Thyroid gland (tissue), 4 donors: ENCODE measurements at regions not wholly inside any gene's neighbourhood (a gene's known extent, or its start where the extent isn't known, plus 50 kb on each side); places are given as distances from the start of the nearest gene placed in this dataset.

ENCODE experiments used
- DNase-seq, 2 donors: peaks; one replicate each; pipeline ENCODE4 v3.0.0-alpha.2; 2019
- H3K27ac ChIP-seq, 3 donors: fragments of 200-600 bp; sonication (generic); 1 replicate in 2 of 3; 2 replicates in 1 of 3; pipeline ENCODE4 v1.5.1; 2016 to 2019; ENCODE audit warnings: mild to moderate bottlenecking in 1 of 3, moderate library complexity in 1 of 3
- H3K27me3 ChIP-seq: fragments of 200-600 bp; sonication (generic); one replicate; pipeline ENCODE4 v1.5.1; 2019
- H3K36me3 ChIP-seq, 2 donors: fragments of 200-600 bp; sonication (generic); one replicate each; pipeline ENCODE4 v1.5.1; 2016 to 2019
- H3K4me1 ChIP-seq, 2 donors: fragments of 200-600 bp; sonication (generic); one replicate each; pipeline ENCODE4 v1.5.1; 2017 to 2019
- H3K4me3 ChIP-seq, 3 donors: fragments of 200-600 bp; sonication (generic); replicated peaks in 1 of 3; 1 replicate in 2 of 3; 2 replicates in 1 of 3; pipeline ENCODE4 v1.5.1; 2016; ENCODE audit warnings: mild to moderate bottlenecking in 1 of 3
- H3K9me3 ChIP-seq: fragments of 200-600 bp; sonication (generic); one replicate; pipeline ENCODE4 v1.5.1; 2017
- POLR2A ChIP-seq, 2 donors: fragments of 450-650 bp; IDR thresholded peaks; one replicate each; pipeline ENCODE4 v1.6.1; 2017; ENCODE audit warnings: antibody characterized with exemption in 2 of 2, mild to moderate bottlenecking in 2 of 2, moderate library complexity in 1 of 2
- WGBS, 2 donors: methylation state at CpG; one replicate each; pipeline ENCODE4 v1.1.5; 2017; 5-methylcytosine and 5-hydroxymethylcytosine counted together
- intact Hi-C: fragments of 100-400 bp; cut with DNase I; formaldehyde crosslinking; loops from one replicate; pipeline ENCODE4 v1.15.1; 2023
- TF ChIP-seq, protein P1 (sequence below), 6 experiments: fragments of 200-600 bp in 3 of 6; fragments of 450-650 bp in 3 of 6; sonication (generic) in 3 of 6; IDR thresholded peaks; one replicate each; pipeline ENCODE4 v1.5.1; 2016 to 2019; ENCODE audit warnings: antibody characterized with exemption in 6 of 6, mild to moderate bottlenecking in 2 of 6, inconsistent platforms in 1 of 6, moderate library complexity in 1 of 6

DNA sequence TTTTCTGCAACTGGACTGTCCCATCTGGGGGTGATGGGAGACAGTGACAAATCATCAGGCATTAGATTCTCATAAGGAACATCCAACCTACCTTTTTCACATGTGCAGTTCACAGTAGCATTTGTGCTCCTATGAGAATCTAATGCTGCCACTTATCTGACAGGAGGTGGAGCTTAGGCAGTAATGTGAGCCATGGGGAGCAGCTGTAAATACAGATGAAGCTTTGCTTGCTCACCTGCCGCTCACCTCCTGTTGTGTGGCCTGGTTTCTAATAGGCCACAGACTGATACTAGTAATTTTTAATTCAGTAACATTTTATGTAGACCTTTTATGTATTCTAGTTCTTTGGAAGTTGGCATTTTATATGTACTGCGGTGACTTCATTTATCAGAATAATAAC, 180.1 kb upstream of the SPOPL start:
- Histone ChIP-seq H3K27me3 (no peaks in the 10 kb centered on the region), H3K4me1 (no peaks in the 10 kb centered on the region), H3K27ac (no peak overlapping the region), H3K9me3 (no peaks in the 10 kb centered on the region), H3K36me3 (no peaks in the 10 kb centered on the region), H3K4me3 (no peak overlapping the region)
- intact Hi-C loops: no loop called here
- TF ChIP-seq, protein P1, sequence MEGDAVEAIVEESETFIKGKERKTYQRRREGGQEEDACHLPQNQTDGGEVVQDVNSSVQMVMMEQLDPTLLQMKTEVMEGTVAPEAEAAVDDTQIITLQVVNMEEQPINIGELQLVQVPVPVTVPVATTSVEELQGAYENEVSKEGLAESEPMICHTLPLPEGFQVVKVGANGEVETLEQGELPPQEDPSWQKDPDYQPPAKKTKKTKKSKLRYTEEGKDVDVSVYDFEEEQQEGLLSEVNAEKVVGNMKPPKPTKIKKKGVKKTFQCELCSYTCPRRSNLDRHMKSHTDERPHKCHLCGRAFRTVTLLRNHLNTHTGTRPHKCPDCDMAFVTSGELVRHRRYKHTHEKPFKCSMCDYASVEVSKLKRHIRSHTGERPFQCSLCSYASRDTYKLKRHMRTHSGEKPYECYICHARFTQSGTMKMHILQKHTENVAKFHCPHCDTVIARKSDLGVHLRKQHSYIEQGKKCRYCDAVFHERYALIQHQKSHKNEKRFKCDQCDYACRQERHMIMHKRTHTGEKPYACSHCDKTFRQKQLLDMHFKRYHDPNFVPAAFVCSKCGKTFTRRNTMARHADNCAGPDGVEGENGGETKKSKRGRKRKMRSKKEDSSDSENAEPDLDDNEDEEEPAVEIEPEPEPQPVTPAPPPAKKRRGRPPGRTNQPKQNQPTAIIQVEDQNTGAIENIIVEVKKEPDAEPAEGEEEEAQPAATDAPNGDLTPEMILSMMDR (IDR thresholded peaks at IDR 0.05): no peak
- no peak for TF ChIP-seq POLR2A (IDR thresholded peaks at IDR 0.05)
- DNase-seq: no peak
- 86 to 92% methylated on average over 2 of the region's 2 CpGs for WGBS, 2 donors

DNA sequence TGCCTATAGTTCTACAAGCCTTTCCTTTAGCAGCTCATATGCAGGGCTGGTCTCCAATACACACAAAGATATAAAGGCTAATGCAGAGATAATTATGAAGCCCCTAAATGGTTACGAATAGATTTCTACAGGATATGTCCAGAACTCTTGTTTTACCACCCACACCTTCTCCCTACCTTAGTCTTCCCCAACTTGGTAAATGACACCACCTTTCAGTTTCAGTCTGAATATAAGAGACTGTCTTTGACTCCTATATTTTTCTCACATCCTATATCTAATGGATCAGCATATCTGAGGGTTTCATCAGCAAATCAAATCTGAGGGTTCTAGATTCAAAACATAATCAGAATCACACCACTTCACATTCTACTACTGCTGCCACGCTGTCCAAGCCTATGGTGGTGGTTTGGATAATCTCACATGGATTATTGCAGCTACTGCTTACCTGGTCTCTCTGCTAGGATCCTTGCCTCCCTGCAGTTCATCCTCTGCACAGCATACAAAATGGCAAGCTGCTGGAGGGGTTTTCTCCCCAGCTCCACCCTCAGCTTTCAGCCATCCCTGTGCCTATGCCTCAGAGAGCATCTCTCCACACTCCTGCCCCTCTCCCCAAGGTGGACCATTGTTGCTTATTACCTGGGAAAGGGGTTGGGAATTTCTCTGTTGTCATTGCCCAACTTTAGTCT, 178.0 kb upstream of the SPOPL start:
- Histone ChIP-seq H3K9me3 (no peaks in the 10 kb centered on the region), H3K27ac (no peak overlapping the region), H3K36me3 (no peaks in the 10 kb centered on the region), H3K27me3 (no peaks in the 10 kb centered on the region), H3K4me3 (no peak overlapping the region), H3K4me1 (no peaks in the 10 kb centered on the region)
- intact Hi-C loops: no loop called here
- TF ChIP-seq POLR2A (IDR thresholded peaks at IDR 0.05): no peak
- TF ChIP-seq, protein P1 (IDR thresholded peaks at IDR 0.05): no peak
- 95 to 98% methylated on average over 2 of the region's 2 CpGs for WGBS, 2 donors
- DNase-seq: no peak

DNA sequence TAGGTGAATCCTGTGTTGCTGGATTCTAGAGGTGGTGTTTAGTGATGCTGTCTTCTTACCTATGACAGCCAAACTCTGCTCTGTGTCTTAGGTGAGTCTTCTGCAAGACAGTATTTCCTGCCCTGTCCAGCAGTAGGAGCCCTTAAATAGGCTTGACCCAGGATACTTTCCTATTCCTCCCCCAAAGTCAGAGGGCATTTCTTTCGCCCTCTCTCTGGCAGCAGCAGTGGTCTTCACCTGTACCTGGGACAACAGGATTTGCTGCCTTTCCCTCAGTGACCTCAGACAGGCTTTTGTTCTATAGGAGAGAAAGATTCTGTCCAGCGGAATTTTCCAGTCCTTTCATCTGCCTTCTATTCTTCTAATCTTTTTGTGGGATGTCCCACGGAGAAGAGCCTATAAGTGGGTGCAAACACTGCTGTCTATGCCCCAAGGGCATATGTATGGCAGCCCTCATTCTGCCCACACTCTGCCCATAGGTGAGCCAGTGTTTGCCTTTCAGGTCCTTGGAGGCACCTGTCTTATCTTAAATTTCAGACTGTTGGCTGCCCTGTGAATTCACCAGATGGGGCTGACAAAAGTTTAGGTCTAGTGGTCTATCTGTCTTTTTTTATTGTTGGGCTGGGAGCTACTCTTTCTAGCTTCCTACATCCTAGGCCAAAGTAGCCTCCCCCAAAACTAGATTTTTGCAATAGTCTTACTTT, 177.3 kb upstream of the SPOPL start:
- Histone ChIP-seq H3K27ac (no peak overlapping the region), H3K4me1 (no peaks in the 10 kb centered on the region), H3K36me3 (no peaks in the 10 kb centered on the region), H3K4me3 (no peak overlapping the region), H3K9me3 (no peaks in the 10 kb centered on the region), H3K27me3 (no peaks in the 10 kb centered on the region)
- DNase-seq: no peak
- WGBS, 2 donors: 82 to 88% methylated on average over 3 of the region's 3 CpGs
- TF ChIP-seq, protein P1 (IDR thresholded peaks at IDR 0.05): no peak
- TF ChIP-seq POLR2A (IDR thresholded peaks at IDR 0.05): no peak
- intact Hi-C loops: no loop called here

DNA sequence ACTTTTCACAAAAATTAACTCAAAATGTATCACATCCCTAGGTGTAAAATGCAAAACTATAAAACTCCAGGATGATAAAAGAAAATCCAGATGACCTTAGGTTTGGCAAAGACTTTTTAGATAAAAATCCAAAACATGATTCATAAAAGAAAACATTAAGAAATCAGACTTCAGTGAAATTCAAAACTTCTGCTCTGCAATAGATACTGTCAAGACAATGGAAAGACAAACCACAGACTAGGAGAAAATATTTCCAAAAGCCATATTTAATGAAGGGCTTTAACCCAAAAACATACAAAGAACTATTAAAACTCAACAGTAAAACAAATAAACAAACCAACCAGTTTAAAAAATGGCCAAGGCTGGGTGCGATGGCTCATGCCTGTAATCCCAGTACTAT, 173.6 kb upstream of the SPOPL start:
- Histone ChIP-seq H3K27ac (no peak overlapping the region), H3K36me3 (no peaks in the 10 kb centered on the region), H3K4me1 (no peaks in the 10 kb centered on the region), H3K27me3 (no peaks in the 10 kb centered on the region), H3K9me3 (no peaks in the 10 kb centered on the region), H3K4me3 (no peak overlapping the region)
- TF ChIP-seq, protein P1 (IDR thresholded peaks at IDR 0.05): no peak
- TF ChIP-seq POLR2A (IDR thresholded peaks at IDR 0.05): no peak
- WGBS, 2 donors: 95 to 100% methylated on average over 1 of the region's 1 CpG
- intact Hi-C loops: no loop called here
- no peak for DNase-seq

DNA sequence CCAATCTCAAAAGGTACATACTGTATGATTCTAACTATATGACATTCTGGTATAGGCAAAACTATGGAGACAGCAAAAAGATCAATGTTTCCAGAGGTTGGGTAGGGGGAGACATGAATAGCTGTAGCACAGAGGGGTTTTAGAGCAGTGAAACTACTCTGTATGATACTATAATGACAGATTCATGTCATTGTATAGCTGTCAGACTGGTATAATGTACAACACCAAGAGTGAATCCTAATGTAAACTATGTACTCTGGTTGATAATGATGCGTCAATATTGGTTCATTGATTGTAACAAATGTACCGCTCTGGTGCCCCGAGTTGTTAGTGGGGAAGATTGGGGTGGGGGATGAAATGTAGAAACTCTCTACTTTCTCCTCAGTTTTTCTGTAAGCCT, 172.4 kb upstream of the SPOPL start:
- no peak for TF ChIP-seq POLR2A (IDR thresholded peaks at IDR 0.05)
- TF ChIP-seq, protein P1 (IDR thresholded peaks at IDR 0.05): no peak
- intact Hi-C loops: no loop called here
- H3K4me1 ChIP-seq: no peaks in the 10 kb centered on the region
- H3K4me3 ChIP-seq: no peak overlapping the region
- H3K27ac ChIP-seq: no peak overlapping the region
- H3K27me3 ChIP-seq: no peaks in the 10 kb centered on the region
- H3K9me3 ChIP-seq: no peaks in the 10 kb centered on the region
- 75 to 81% methylated on average over 3 of the region's 3 CpGs for WGBS, 2 donors
- H3K36me3 ChIP-seq: no peaks in the 10 kb centered on the region
- no peak for DNase-seq
